Activated CD4-positive, alpha-beta T cell treated with anti-CD3 and anti-CD28 coated beads for 4 hours (primary cell): ENCODE measurements at regions not wholly inside any gene's neighbourhood (a gene's known extent, or its start where the extent isn't known, plus 50 kb on each side); places are given as distances from the start of the nearest gene placed in this dataset.
A peak's percentile ranks its signal among the peaks of the same experiment; 100 is the strongest.
"Not testable (repeated sequence)": the region's sequence is repeated elsewhere in the genome, so short reads cannot be mapped to it uniquely, and the experiment has no call there.

Experiments used
- DNase-seq, 2 donors: peaks; one replicate each; pipeline ENCODE4 v3.0.0-alpha.2; 2020

- no peak for DNase-seq
These were observed 263.5 kb upstream of the USP15 start for GRCh38 chr12:61996717-61997116.

DNA sequence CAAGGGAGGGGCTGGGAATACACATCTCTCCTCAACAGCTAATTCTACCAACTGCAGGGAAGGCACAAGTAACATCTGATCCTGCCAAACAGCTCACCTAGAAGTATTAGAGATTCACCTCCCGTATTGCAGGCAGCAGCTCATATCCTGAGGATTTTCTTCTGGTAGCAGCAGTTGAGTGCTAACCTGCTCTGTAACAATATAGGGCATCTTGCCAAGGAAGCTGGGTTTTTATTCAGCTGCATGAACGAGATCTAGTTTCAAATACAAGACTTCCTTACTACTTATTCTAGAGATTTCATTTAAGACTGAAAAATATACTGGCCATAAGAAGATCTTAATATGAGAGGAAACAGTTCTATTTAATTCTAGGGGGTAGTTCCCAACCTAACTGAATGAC, 261.4 kb upstream of the USP15 start:
- no peak for DNase-seq

GRCh38 chr12:61999311-61999710, 260.9 kb upstream of the USP15 start:
- no peak for DNase-seq

DNA sequence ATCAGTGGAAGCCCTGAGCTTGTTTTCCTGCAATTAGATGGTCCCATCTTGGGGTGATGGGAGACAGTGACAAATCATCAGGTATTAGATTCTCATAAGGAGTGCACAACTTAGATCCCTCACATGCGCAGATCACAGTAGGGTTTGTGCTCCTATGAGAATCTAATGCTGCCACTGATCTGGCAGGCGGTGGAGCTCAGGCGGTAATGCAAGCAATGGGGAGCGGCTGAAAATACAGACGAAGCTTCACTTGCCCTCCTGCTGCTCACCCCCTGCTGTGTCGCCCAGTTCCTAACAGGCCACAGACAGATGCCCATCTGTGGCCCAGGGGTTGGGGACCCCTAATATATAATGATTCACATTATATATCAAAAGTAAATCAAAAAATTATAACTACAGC, 258.8 kb upstream of the USP15 start:
- no peak for DNase-seq

DNA sequence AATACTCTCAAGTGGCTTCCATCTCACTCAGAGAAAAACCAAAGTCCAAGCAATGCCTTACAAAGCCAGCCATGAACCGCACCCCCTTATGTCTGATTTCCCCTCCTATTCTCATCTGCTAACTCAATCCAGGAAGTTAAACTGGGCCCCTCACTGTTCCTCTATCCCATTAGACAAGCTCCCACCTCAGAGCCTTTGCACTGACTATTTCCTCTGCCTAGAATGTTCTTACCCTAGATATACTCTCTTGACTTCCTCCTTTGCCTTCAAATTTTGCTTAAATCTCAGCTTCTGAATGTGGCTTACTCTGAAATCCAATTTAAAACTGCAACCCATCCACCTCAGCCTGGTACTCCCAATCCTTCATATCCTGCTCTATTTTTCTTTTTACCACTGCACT, 257.0 kb upstream of the USP15 start:
- DNase-seq: no peak

GRCh38 chr12:62003701-62004100, 256.5 kb upstream of the USP15 start:
- DNase-seq: no peak

DNA sequence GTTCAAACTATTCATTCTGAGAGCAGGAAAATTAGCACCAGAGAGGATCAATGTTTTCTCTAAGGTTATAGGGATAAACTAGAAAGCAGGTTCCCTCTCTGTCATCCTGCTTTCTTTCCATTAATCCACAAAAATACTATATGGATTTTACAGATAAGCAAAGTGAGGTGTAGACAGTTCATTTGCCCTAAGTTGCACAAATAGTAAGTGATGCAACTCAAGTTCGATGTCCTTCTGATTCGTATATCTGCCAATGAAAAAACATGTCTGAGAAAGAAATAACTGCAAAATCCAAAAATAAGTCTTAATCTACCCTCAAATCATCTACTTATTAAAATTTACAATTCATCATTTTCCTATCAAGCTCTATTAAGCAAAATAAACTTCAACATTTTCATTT, 254.6 kb upstream of the USP15 start:
- no peak for DNase-seq

DNA sequence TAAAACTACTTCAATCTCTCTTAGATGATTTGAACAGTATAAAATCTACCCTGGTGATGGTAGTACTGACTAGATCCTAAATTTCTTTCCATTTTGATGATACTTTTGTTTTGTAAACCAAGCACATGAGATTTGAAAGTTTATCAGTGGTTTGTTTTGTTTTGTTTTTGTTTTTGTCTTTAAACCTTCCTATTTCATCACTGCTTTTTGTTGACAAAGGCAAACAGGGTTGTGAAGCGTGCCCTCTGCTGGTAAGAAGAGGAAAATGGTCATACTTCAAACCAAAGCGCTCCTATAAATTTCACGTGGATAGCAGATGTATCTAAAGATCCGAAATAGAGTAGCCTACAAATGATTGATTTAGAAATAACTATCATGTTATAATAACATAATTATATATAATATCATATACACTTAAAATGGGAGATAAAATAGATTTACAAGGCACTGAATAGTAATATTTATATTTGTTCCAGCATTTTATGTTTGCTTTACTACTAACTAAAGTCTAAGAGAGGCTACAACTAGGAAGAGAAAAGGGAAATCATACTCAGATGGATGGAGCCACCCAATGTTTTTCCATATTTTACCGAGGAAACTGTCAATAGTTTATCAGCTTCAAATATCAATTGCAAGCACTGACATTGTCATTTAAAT, 254.0 kb upstream of the USP15 start:
- DNase-seq: peak in 1 of 2 donors; percentile 4

DNA sequence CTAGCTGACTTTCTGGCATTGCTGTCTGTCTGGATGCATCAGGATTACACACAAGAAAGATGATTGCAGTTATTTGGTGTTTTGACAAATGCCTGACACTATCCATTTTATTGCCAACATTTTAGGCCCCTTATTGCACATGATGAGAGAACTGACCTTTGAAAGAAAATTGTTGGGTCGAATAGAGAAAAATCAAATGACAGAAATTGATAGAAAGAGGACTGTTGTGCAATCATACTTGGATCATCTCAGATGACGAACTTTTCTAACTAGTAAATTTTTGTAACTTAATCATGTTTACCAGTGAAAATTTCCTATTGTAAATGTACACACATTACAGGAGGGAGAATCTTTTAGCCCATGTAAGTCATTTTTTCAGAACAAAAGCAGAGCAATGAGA, 251.5 kb upstream of the USP15 start:
- DNase-seq: no peak

GRCh38 chr12:62009445-62009844, 250.8 kb upstream of the USP15 start:
- no peak for DNase-seq

- DNase-seq: not testable (repeated sequence)
These were observed 249.8 kb upstream of the USP15 start for GRCh38 chr12:62010331-62010906.

DNA sequence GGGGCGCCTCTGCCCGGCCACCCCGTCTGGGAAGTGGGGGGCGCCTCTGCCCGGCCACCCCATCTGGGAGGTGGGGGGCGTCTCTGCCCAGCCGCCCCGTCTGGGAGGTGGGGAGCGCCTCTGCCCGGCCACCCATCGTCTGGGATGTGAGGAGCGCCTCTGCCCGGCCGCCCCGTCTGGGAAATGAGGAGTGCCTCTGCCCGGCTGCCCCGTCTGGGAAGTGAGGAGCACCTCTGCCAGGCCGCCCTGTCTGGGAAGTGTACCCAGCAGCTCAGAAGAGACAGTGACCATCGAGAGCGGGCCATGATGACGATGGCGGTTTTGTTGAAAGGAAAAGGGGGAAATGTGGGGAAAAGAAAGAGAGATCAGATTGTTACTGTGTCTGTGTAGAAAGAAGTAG, 249.2 kb upstream of the USP15 start:
- not testable (repeated sequence) for DNase-seq

DNA sequence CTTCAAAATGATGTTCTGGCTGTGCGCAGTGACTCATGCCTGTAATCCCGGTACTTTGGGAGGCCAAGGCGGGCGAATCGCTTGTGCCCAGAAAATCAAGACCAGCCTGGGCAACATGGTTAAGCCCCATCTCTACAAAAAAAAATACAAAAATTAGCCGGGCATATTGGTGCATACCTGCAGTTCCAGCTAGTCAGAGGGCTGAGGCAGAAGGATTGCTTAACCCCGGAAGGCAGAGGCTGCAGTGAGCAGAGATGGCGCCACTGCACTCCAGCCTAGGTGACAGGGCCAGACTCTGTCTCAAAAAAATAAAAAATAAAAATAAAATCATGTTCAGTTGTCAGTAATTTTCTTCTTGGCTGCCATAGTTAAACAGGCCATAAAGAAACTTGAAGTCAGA, 245.9 kb upstream of the USP15 start:
- no peak for DNase-seq

- DNase-seq: no peak
These were observed 244.2 kb upstream of the USP15 start for GRCh38 chr12:62016021-62016420.

- no peak for DNase-seq
These were observed 238.4 kb upstream of the USP15 start for GRCh38 chr12:62021808-62022207.

DNA sequence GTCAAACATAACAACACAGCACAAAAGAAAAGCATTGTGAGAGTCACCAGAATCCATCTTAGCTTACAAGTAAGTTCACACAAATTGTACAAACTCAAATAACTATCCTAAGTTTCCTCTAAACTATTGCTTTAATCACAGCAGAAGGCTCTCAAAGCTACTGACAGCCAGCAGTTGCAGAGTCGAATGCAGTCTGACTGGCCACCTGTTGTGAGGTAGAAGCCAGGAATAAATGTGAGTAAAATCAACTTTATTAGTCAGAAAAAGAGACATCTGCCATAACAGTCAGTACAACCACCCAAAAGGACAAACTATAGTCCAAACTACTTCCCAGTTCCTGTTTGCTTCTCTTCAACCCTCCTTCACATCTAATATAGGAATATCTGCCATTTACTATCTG, 231.7 kb upstream of the USP15 start:
- no peak for DNase-seq

- no peak for DNase-seq
These were observed 227.3 kb upstream of the USP15 start for GRCh38 chr12:62032870-62033269.

GRCh38 chr12:62044450-62045135, 215.6 kb upstream of the USP15 start:
- no peak for DNase-seq

DNA sequence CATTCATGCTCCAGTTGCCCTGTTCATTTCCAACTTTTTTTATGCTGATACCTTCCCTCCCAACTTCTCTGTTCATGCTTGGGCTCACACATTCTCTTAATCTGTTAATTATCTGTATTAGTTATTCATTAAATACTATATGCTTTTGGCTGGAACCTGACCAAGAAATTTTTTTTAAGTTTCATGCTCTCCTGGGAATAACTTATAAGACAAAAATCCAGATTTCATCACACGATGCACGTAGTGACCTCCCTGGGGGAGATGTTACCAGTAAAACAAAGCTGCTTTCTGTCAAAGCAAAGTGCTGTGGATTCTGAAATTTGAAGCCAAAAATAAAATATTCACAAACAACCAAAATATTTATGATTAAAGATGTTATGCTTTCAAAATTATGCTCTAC, 215.0 kb upstream of the USP15 start:
- no peak for DNase-seq

DNA sequence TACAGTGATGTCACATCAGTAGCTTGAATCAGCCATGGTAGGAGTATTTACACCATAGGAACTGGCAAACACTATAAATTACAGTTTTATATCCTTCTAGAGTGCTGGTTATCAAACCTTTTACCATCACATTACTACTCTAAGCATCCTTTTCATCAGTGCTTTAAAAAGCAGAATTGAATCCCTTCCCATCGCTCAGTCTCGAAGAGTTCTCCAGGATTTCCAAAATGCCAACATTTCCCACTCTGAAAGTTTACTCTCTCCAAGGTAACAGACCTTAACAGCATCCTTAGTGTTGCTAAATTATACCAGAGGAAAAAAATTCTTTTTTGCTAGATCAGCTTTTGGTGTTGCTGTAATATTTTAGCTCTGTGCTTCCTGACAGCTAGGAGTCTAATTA, 209.4 kb upstream of the USP15 start:
- DNase-seq: no peak

DNA sequence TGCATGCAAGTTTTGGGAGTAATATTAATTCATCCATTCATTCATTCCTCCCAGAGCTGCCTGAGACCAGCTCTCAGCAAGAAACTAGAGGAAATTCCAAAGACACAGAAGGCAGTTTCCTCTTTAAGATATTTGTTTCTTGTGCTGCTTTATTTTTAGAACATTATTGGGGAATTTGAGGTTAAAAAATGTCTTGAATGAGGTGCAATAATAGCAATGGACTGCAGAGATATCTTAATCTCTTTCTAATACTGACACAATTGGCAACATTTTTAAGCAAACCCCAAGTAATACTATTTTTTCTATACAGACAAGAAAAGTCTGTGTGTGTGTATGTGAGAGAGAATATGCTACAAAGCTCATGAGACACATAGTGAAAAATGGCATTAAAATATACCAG, 190.2 kb upstream of the USP15 start:
- no peak for DNase-seq

GRCh38 chr12:62073236-62073635, 187.0 kb upstream of the USP15 start:
- DNase-seq: not testable (repeated sequence)

- no peak for DNase-seq
These were observed 184.3 kb upstream of the USP15 start for GRCh38 chr12:62075870-62076269.

DNA sequence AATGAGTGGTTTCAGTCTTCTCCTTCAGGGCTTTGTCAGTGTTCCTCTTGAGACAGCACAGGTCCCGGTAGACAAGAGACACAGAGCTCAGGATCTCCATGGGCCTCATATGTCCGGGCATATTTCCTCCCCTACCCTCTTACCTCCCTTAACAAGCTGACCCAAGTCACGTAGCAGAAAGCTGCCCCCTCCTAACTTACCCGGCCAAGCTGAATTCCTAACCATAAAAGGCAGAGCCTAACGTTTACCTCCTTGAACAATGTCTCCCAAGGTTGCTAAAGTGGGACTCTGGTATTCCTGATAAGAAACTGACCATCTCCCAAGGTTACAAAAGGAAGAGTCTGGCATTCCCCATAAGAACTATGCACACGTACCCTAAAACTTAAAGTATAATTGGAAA, 182.2 kb upstream of the USP15 start:
- no peak for DNase-seq

DNA sequence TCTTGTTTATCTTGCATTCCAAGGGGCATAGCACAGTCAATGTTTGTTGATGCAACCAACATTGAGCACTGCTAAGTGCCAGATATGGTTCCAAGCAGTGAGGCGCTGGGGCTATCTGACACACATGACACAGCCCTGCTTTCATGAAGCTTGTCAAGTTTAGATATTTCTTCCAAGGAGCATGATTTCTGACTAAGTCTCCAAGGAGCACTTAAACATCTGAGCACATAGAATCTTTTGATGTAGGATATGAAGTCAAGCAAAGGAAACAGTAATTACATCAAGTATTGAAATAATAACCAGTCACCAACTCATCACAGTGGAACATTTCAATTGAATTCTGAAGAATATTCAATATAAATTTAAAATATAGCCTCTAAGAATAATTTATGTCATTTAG, 177.8 kb upstream of the USP15 start:
- no peak for DNase-seq
